Stimulated activated CD8-positive, alpha-beta memory T cell treated with anti-CD3 and anti-CD28 coated beads, Interleukin-7, amount 100 ng/mL, for 1 hour (primary cell): ENCODE measurements at regions not wholly inside any gene's neighbourhood (a gene's known extent, or its start where the extent isn't known, plus 50 kb on each side); places are given as distances from the start of the nearest gene placed in this dataset.
"Not testable (repeated sequence)": the region's sequence is repeated elsewhere in the genome, so short reads cannot be mapped to it uniquely, and the experiment has no call there.

Experiments
- DNase-seq, 2 donors: peaks; one replicate each; pipeline ENCODE4 v3.0.0-alpha.2; 2020; ENCODE audit warnings: low read depth in 2 of 2

GRCh38 chr16:17556276-17557052 is 85.7 kb upstream of the XYLT1 start:
- DNase-seq = no peak

GRCh38 chr16:17555176-17555575 is 84.4 kb upstream of the XYLT1 start:
- no peak for DNase-seq

DNA sequence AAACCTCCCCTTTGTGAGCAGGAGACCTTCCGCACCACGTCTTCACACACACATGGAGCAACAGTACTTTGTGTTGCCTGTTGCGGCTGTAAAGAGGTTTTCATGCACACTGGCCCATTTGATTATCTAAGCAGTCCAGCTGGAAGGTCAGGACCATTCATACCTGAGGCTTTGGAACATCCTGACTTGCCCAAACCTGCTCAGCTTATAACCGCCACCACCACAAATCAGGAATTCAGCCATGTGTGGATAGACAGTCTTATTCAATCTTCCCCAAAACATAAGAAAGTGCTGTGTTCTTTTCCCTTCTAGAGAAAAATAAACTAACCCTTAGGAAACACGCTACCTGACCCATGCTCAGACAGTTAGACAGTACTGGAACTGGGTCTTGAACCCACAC is 81.6 kb upstream of the XYLT1 start:
- DNase-seq = no peak

- DNase-seq = not testable (repeated sequence)
These were observed 80.9 kb upstream of the XYLT1 start for GRCh38 chr16:17551682-17552081.

DNA sequence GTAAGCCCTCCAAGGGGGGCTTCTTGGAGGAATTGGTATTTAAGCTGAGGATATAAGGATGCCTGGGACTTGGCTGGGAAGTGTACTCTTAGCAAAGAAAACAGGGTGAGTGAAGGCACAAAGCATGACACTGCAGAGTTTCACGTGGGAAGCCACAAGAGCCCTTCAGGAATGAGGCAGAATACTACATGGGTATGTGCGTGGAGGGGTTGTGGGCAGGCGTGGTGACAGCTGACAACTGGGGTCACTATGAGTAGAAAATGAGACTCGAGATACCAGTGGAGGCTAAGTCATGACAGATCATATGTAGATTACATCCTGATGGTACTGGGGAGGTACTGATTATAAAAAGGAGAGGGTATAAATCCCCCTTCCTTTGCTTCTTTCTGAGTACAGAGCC is 78.1 kb upstream of the XYLT1 start:
- DNase-seq = no peak

DNA sequence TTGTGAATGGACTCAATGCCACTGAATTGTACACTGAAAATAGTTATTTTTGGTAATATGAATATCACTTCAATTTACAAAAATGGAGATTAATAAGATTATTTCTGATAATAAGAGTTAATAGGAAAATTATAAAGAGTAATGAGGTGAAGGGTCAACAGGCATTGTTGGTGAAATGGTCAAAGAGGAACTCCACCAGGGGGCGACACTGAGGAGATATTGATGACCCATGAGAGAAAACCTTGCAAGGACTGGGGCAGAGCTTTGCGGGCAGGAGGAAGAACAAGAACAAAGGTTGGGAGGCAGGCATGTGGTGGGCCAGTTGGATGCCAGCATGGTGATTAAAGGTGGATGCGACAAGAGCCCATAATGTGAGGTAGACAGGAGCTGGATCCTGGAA is 74.0 kb upstream of the XYLT1 start:
- DNase-seq = no peak

- no peak for DNase-seq
These were observed 73.5 kb upstream of the XYLT1 start for GRCh38 chr16:17544304-17544703.

DNA sequence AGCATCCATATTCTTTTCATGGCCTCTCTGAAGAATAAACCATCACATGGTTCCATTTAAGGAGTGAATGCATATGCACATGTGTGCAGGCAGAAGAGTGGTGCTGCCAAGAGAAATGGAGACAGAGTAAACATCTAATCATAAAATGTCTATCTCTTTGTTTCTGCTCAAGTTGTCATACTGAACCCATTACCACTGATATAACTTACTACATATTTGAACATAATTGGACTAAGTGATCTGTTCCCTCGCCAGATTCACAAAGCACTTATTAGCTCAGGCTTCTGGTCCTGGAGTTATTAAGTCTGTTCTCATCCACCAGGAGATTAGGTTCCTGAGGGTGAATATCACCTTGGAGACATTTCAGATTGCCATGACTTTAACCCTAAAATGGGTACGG is 72.3 kb upstream of the XYLT1 start:
- no peak for DNase-seq

DNA sequence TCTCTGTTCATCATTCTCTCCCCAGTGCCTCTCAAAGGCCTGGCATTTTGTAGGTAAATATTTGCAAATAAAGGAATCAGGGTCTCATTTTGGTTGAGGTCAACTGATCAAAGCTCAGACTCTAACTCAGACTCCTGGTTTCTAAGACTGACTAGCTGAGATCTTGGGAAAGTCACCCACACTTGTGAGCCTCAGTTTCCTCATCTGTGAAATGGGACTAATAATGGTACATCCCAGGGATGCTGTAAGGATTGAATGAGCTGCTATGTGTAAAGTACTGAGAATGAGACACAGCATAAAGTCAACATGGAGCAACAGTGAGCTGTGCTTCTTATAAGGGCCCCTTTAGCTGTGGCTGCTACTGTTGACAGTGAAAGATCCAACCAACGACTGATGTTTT is 70.6 kb upstream of the XYLT1 start:
- no peak for DNase-seq

DNA sequence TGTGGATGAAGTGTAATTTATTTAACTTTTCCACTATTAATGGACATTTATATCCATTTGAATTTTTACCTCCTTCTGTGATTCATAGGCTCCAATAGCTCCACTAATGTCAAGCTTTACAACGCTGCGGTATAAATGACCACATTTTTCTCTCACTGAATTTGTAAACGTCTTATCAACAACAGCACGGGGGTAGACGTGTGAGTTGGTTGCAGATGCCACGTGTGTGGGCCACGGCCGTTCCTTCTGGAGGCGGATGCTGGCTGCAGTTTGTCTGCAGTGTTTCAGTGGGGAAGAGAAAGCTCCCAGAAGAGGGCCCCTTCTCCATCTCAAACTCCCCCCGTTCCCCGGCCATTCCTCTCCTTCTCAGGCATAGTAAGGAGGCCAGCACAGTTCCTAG is 68.2 kb upstream of the XYLT1 start:
- DNase-seq = no peak

GRCh38 chr16:17532338-17532995 is 61.7 kb upstream of the XYLT1 start:
- no peak for DNase-seq

- DNase-seq = no peak
These were observed 59.4 kb upstream of the XYLT1 start for GRCh38 chr16:17529982-17530760.

DNA sequence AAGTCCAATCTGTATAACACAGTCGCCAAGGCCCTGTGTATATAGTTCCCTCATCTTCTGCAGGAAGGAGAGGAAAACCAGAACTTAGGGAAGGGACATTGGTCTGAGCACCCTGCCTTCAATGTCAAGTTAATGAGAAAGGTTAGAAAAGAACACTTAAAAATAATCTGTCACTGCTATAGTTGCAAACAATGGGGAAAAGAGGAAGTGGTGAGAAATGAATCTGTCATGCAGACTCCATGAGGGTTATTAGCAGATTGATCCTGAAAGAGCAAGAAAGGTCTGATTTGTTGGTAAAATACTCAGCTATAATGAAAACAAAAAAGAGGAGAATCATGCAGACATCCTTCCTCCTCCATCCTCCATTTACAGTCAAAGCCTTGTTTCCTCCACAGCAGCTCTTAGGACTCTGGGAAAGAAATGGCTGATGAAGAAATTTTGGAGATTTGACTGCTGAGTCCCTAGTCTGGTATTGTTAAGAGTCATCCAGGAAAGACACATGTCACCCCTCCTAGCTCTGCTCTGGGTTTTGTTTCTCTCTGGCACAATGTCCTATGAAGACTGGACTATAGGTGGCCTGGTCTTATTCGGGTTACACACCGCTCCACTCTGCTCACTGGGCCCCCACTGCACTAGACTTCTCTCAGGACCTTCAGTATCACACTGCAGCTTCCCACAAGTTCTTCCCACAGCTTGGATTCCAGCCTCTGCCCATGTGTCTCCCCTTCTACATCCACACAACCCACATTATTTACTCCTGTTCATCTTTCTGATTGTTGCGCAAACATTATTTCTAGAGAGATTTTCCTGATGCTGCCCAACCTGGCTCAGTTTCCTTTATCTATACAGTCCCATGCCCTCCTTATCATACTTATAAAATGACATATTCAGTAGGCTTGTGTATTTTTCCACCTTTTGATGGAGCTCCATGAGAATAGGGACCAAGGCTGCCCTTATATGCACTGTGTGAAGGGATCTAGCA is 56.5 kb upstream of the XYLT1 start:
- no peak for DNase-seq

- DNase-seq = no peak
These were observed 53.9 kb upstream of the XYLT1 start for GRCh38 chr16:17524656-17525055.

DNA sequence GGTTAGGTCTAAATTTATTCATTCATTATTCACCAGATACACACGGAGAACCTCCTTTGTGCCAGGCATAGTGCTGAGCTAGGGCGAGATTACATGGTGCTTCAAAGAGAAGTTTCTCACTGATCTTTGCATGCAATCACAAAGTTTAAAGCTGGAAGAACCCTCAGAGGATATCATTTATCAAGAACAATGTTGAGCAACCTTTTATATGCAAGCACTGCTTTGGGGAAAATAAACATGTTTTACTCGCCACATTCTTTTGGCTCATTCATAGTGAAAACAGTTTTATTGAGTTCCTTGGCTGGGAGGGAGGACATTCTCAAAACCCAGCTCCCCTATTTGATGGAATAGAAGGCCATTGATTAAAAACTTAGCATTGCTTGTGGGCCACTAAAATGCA is 49.8 kb upstream of the XYLT1 start:
- no peak for DNase-seq
